Activated naive CD4-positive, alpha-beta T cell treated with Interleukin-2 at 50 U/mL for 16 hours (primary cell): ENCODE measurements at regions not wholly inside any gene's neighbourhood (a gene's known extent, or its start where the extent isn't known, plus 50 kb on each side); places are given as distances from the start of the nearest gene placed in this dataset.

Experiments used
- DNase-seq: peaks from one replicate; pipeline ENCODE4 v3.0.0-alpha.2; 2020

DNA sequence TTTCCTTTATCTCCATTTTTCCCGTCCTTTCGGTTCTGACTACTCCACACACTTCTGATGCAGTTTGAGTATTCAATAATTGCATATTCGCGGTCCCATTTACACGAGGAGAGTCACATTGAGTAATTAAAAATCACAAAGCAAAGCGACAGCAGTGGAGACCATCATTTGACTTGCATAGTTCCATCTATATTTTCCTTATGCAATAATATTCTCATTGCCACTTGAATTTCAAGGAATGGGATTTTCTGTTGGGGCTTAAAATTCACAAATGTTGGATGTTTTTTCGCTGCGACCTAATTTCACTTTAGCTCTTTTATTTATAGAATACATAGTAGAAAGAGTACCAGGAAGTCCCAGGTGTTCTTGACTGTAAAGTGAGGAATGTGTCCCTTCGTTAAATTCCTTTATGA lies 186.8 kb downstream of the ZEB2 start:
- DNase-seq: no peak

DNA sequence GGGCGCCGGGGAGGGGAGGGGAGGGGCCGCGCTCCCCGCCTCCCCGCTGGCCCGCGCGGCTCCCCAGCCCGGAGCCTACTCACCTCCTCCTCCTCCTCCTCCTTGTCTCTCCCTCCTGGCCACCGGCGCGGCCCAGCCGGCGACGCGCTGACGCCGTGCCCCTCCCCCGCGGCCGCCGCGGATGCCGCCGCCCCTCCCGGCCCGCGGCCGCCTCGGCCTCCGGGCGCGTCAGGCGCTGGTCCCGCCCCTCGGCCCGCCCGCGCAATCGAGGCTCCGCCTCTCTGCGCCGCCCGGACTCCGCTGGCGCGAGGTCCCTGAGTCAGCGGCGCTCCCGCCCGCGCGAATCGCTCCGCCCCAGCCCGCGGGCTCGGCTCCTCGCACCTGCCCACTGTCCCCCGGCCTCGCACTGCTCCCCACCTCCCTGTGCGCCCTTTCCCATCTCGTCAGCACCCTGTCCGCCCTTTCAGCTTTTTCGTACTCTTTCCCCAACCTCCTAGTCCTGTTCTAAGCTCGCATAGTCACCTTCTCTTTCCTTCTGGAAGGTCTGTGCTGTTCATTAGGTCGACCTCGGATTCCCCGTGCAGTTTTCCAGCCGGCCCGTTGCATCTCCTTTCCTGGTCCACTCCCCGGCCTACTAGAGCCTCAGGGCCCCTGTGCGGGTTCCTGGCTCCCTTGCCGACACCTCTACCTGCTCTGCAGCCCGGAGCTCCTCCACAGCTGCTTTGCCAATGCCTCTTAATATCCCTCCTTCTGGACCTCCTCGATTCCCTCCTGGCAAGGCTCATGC lies 187.4 kb downstream of the ZEB2 start:
- peak; percentile 90 for DNase-seq

DNA sequence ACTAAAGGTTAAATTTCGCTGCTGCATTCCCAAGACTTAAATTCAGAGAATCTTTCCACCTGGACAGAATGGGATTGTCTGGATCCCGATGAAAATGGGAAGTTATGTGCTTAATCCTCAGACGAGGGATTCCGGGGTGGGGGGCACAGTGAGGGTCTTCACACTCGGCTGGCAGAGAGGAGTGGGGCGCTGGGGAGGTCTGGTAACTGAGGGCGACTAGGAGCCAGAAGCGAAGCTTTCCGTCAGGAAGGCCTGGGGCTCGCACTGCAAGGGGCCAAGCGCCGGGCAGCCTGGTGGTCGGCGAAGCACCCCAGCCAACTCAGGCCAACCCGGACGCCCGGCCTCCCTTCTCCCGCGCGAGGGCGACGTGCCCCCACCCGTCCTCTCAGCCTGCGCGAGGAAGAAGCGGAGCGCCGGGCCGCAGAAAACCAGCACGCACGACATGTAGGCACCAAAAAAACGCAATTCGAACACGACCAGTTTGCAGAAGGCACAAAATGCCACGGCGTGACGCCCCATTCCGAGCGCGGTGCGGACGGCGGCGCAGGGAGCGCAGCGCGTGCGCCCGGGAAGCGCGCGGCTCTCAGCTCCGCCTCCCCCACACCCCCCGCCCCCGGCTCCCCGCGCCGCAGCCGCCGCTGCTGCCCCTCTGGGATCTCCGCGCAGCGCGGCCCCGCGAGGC lies 188.1 kb downstream of the ZEB2 start:
- DNase-seq: no peak

DNA sequence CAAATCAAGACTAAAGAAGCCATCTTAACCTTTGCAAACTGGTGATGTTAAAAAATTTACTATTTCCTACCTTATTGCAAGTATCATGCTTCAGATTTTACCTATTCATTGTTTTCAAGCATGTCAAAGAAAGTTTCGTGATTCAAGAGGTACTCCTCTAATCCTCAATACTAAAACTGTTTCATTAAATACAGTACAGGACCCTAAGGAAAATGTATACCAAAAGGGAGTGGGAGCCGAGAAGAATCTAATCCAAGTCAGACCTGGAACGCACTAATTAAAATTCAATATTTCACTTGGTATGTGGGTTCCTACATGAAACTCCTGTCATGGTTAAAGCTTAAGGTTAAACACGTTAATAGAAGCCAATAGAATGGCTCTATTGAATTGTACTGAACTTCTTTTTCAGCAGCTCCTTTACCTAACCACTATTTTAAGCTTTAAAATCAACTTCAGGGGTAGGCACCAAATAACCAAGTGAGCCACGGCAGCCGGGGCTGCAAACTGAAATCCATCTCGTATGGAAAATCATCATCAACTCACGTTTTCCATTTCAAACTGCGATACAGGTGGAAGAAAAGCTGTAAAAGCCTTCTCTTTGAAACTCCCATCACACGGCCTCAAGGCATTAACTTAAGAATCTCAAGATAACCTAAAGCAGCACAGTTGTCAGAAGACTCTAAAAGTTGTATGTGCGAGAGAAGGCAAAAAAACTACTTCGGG lies 188.8 kb downstream of the ZEB2 start:
- peak; percentile 32 for DNase-seq

DNA sequence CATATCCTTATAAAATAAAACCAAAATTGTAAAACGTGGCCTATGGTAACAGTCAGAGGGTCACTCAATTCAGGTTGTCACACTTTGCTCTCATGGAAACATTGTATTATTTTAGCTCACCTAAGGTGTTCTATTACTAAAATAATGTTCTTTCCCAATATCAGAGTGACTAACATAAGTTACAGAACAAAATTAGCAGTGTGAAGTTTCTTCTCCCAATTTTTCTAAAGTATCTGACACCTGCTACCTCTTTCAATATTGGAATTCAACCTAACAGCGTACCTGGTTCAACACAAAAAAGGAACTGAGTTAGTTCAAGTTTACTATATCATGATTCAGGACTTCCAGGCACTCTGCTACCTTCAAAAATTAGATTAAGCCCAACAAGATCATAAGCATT lies 190.4 kb downstream of the ZEB2 start:
- DNase-seq: no peak

DNA sequence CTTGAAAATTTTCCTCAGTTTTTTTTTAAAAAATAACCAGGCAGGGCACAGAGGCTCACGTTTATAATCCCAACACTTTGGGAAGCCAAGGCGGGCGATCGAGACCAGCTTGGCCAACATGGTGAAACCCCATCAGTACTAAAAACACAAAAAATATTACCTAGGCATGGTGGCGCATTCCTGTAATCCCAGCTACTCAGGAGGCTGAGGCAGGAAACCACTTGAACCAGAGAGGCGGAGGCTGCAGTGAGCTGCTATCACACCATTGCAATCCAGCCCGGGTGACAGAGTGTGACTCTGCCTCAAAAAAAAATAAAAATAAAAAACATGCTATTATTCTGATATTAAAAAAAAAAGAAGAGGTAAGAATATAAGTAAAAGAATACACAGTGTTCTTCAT lies 191.0 kb downstream of the ZEB2 start:
- no peak for DNase-seq

DNA sequence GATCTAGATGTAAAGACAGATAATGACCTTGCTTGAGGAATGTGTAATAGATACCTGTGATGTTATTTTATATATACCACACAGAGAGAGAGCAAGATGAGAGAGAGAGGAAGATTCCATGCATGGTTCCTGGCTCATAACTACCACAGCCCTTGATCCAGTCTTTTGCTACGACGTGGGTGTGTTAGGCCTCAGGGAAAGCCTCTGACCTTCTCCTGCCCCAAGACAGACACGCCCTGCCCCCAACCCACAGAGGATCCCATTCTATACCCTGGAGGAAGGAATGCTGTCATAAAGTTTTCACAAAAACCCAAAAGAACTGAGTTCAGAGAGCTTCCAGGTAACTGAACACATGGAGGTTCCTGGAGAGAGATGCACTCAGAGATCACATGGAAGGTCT lies 193.1 kb downstream of the ZEB2 start:
- no peak for DNase-seq

DNA sequence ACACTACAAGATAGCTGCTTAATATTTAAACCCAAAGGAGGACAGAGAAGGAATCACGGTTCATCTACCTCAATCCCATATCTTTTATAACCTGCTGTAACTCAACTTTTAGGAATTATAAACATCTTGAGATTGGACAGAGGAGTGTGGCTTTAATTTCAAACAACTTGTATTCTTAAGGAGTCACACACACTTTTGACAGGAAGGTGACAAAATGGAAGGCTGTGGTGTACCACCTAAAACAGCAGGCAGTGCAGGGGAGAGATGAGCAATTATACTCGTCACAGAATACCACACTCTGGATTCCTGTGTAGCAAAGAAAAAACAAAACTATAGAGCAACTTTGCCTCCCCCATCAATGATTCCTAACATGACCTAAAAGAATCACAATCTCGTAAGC lies 194.8 kb downstream of the ZEB2 start:
- peak; percentile 52 for DNase-seq

DNA sequence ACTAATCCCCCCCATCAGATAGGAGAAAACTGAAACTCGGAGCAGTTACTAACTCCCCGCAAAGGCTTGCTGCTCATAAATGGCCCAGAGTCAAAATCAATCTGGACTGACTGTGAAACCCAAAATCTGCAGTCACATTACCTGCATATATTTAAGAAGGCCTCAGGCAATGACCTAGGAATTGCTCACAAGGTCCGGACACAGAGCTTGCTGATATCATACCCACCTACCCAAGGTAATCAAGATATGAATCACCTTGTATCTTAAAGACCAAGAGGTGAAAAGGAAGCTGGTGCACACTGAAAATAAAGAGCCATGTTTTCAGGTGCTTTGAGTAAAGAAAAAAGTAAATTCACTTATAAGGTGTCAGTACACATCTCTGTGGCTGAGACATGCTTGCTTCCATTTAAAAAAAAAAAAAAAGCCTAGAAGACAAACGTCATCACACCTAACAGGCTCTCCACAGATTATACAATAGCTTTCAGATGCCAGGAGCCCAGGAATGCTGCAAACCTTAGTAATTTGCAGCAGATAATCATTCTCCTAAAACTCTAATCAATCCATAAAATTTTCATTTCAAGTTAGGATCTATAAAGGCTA lies 195.4 kb downstream of the ZEB2 start:
- peak; percentile 17 for DNase-seq

DNA sequence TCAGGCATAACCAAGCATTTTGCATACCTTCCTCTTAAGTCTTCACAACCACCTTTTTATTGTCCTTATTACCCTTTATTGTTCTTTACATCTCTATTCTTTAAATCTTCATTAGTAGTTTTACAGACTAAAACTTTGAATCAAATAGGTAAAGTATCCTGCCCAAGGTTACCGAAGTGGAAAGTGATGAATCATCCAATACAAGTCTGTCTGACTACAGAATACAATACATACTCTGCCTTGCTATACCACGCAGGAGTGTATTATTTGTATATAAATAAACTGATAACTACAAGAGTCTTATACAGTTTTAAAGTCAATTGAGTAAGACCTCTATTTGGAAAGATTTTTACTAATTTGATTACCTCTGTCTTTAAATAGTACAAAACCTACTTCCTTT lies 196.0 kb downstream of the ZEB2 start:
- no peak for DNase-seq

DNA sequence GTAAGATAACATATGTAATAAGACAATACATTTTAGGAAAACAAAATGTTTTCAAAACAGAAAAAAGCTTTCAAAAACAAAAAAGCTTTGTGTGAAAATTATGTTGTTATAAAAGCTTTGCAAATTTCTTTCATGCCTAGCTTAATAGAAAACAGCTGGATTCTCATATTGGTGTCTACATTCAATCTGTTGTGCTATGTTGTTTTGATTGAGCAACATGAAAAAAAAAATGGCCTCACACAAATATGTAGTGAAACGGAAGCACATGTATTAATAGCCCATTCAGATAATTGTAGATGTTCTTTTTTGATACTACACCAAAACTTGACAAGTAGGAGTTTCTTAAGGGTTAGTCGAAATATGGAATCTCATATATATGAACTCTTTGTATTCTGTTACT lies 197.5 kb downstream of the ZEB2 start:
- DNase-seq: no peak

DNA sequence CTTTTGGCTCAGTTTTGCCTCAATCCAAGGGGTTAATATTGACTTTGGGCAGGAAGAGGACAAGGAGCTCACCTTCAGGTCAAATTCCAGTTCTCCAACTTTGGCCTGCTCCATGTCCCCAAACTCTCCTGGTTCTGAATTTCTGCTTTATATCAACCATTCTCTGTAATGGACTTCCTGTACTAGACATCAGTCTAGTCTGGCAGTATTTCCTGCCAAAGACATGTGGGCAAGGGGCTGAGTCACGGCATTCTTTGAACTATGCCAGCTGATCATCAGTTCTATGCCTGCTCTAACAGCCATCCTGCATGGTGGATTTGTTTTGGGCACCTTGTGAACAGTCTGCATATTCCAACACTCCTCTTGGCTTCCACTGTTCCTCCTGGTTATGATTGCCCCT lies 199.4 kb downstream of the ZEB2 start:
- peak; percentile 59 for DNase-seq

DNA sequence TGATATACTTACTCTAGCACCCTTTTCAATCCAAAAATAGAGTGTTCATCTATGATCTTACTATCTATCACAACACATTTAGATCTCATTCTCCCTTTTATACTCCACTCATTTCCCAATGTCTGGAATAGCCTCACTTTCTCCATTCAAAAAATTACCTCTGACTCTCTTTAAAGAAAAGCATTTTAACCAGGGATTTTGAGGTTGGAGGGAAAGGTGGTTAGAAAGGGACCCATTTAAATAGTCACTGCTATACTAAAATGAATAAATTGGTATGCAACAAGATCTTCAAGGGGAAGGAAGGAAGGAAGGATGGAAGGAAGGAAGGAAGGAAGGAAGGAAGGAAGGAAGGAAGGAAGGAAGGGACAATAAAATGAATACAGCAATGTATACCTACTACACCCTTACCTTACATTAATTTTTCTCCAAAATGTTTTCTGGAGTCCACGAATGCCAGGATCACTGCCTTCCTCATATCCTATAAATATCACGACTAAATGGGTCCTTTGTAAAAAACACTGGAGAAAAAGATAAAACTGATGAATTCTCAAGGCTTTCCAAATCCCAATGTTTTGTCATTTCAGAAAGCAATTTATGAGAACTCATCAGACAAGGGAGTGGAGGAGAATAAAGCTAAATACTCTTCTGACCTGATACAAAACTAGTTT lies 202.7 kb downstream of the ZEB2 start:
- DNase-seq: no peak

DNA sequence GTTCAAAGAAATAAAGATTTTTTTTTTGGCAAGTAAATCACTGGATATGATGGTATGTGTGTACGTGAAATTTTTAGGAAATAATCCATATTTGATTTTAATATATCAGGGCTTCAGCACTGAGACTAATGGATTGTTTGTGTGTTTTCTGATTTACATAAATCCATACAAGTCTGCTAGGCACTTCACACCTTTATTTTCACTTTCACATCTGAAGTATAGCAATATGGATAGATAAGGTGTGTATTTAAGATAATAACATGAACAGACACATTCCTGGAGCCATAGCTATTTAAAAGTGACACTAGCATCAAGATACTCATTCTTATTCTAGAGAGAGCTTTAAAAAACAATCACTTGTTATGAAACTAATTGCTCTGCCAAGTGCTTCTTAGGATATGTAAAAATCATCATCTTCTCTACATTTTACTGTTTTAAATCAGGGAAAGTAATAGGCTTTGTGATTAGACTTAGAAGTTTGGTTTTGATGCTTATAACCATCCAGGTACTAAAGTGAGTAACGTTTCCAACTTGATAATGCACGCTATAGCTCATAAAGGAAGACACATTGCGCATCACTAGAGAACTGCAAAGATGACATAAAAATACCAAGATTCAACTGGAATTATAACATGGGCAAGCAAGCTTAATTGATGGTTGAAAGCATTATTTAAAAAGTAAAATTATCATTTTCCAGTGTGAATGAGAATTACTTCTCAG lies 208.9 kb downstream of the ZEB2 start:
- DNase-seq: no peak

DNA sequence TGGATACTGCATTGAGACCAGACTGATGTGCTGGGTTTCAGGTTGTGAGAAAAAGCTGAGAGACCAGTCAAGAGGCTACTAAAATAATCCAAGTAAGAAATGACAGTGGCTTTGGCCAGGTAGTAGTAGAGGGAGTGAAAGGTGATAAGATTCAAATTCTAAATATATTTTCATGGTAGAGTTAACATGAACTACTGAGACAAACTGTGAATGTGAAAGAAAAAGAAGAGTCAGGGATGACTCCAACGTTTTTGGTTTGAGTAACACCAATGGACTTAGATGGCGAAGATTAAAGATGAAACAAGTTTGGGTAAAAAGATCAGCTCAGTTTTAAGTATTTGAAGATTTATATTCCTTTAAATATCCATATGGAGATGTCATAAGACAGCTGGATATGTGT lies 209.4 kb downstream of the ZEB2 start:
- no peak for DNase-seq

DNA sequence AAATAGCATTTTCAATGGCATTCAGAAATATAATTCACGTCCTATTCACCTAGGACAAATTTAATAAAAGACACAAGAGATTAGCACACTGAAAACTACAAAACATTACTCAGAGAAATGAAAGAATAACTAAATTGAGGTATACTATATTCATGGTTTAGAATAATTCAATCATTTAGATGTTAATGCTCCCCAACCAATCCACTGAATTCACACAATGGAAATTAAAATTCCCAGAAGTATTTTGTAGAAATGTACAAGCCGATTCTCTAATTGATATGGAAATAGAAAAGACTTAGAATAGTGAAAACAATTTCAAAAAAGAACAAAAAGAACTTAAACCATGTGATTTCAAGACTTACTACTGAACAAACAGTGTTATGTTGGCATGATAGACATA lies 212.2 kb downstream of the ZEB2 start:
- no peak for DNase-seq

DNA sequence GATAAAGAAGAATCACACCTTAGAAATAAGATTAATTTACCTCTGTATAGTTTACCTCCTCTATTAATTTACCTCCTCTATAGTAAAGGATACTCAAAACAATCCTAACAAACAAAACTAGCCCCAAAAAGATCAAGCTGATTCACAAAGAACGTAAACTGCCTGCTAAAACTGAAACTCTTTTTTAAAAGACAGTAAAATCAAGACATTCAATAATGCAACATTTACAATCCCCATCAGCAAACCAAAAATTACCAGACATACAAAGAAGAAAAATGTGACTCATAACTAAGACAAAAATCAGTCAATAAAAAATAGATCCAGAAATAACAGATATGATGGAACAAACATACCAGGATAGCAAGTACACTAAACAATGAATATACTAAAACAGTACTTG lies 215.7 kb downstream of the ZEB2 start:
- DNase-seq: no peak

DNA sequence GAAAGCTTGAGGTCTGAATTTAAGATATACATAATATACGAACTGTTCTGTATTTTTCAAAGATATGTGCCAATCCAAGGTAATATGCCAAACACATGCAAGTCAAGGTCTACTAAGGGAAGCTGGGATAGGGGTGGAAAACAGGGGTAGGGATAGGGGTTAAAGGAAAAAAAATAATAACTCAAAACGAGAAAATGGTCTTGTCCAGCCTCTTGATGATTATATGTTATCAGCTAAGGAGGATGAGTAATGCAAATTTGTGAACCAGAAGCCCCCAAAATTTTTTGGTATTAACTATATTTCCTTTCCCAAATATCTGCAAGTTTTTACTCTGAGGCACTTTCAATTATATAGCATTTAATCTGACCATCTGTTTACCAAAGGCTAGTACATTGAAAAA lies 219.3 kb downstream of the ZEB2 start:
- no peak for DNase-seq

DNA sequence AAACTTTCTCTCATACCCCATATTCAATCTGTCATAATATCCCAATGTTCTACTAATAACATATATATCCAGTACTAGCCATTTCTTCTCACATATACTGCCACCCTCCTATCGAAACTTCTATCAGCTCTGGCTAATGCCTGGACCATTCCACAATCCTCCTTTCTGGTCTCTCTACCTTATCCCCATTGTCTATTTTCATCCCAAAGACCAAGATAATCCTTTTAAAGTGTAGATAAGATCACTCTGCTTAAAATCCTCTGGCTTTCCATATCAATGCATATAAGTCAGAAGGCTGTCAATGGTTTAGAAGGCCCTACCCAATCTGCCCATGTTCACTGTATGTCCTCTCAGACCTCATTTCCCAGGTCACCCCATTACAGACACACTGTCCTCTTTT lies 229.6 kb downstream of the ZEB2 start:
- no peak for DNase-seq

DNA sequence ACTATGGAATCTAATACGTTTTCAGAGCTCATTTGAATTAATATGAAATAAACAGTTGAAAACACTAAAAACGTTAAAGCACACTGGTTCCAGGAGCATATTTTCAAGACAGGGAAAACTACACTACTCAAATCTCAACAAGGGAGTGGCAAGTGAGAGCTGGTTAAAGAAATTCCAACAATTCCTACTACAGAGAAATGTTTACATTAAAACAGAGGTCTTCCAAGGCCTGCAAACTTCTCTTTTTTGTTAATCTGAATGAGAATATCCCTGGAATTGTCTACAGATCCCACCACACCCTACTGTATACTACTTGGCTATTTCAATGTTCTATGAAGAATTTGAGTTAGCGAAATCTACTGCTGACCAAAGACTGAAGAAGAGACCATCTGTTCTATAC lies 231.5 kb downstream of the ZEB2 start:
- DNase-seq: no peak

DNA sequence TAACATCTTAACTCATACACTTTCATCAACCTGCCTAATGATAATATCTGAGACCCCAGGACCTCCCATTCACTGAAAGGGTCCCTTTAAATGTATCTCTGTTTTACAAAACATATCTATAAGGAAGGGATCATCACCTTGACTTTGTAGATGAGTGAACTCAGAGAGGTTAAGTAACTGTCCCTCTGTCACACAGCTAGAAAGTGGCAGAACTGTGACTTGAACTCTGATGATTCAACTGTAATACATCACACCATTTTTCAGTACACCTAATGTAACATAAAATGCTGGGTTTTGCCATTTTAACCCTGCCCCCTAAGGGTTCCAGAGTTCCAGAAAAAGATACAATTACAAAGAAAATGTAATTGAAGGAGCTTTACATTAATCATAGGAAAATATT lies 234.6 kb downstream of the ZEB2 start:
- no peak for DNase-seq

DNA sequence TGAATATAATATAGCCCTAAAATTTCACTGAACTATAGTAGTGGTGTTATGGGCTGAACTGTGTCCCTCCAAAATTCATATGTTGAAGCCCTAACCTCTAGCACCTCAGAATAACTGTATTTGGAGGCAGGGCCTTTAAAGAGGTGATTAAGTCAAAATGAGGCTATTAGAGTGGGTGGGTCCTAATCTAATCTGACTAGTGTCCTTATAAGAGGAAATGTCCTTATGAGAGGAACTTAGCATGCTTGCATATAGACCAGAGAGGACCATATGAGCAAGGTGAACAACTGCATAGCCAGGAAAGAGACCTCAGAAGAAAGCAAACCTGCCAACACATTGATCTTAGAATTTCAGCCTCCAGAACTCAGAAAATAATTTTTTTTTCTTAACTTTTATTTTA lies 238.4 kb downstream of the ZEB2 start:
- DNase-seq: no peak
